OCI-LY1 (cell line): ENCODE measurements at regions not wholly inside any gene's neighbourhood (a gene's known extent, or its start where the extent isn't known, plus 50 kb on each side); places are given as distances from the start of the nearest gene placed in this dataset.

Experiments
- EZH2 ChIP-seq: fragments of 200-600 bp; sonication (generic), shearing (Covaris generic); IDR thresholded peaks from 2 replicates; pipeline ENCODE4 v1.8.0; 2017; ENCODE audit warnings: borderline replicate concordance, mixed run types, mild to moderate bottlenecking, antibody characterized with exemption, low read length, moderate library complexity, mixed read lengths
- TF ChIP-seq, protein P1 (sequence below): fragments of 200-600 bp; sonication (generic), shearing (Covaris generic); IDR thresholded peaks from 2 replicates; pipeline ENCODE4 v1.5.1; 2017; ENCODE audit warnings: mild to moderate bottlenecking, antibody characterized with exemption, low read length, moderate library complexity, mixed read lengths

DNA sequence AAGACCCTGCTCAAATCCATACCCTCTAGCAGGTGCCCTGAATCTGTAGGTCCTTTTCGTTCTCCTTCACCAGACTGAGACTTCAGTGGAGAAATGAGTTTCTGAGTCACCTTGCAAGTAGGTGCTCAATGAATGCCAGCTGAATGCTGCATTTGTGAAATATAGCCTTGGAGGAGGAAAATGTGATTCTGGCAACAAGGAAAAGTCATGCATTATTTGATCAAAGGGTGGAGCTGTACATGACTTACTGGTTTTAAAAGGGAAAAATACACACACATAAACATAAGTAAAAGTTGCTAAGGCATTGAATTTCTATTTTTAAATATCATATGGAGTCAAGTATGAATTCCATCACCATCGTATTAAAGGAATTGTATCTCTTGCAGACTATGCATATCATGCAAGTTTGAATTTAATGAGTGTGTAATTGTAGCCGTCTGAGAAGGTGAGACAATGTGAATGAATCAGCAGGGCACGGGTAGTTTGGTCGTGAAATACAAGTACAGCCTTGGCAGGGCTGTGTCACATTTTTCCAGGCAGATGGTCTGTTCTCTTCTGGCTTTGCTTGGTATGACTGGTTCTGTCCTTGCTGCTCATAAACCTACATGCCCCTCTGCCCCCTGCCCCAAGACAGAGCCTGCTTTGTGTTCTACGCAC lies 160.8 kb downstream of the COL6A3 start:
- TF ChIP-seq, protein P1, sequence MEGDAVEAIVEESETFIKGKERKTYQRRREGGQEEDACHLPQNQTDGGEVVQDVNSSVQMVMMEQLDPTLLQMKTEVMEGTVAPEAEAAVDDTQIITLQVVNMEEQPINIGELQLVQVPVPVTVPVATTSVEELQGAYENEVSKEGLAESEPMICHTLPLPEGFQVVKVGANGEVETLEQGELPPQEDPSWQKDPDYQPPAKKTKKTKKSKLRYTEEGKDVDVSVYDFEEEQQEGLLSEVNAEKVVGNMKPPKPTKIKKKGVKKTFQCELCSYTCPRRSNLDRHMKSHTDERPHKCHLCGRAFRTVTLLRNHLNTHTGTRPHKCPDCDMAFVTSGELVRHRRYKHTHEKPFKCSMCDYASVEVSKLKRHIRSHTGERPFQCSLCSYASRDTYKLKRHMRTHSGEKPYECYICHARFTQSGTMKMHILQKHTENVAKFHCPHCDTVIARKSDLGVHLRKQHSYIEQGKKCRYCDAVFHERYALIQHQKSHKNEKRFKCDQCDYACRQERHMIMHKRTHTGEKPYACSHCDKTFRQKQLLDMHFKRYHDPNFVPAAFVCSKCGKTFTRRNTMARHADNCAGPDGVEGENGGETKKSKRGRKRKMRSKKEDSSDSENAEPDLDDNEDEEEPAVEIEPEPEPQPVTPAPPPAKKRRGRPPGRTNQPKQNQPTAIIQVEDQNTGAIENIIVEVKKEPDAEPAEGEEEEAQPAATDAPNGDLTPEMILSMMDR = no peak
- no peak for TF ChIP-seq EZH2
